Cerebellar cortex (tissue), 1 donor: ENCODE measurements at regions not wholly inside any gene's neighbourhood (a gene's known extent, or its start where the extent isn't known, plus 50 kb on each side); places are given as distances from the start of the nearest gene placed in this dataset.

Experiments
- DNase-seq: peaks from one replicate; pipeline ENCODE4 v3.0.0-alpha.2; 2015; ENCODE audit warnings: low spot score

- DNase-seq = no peak
Observed at GRCh38 chr10:43901744-43902504, 253.2 kb upstream of the ZNF32 start.

GRCh38 chr10:43901302-43901701 lies 252.6 kb upstream of the ZNF32 start:
- no peak for DNase-seq

GRCh38 chr10:43900571-43900970 lies 251.9 kb upstream of the ZNF32 start:
- no peak for DNase-seq

GRCh38 chr10:43899224-43899959 lies 250.7 kb upstream of the ZNF32 start:
- DNase-seq = no peak

GRCh38 chr10:43898592-43898991 lies 249.9 kb upstream of the ZNF32 start:
- no peak for DNase-seq

- DNase-seq = no peak
Observed at GRCh38 chr10:43897765-43898419, 249.2 kb upstream of the ZNF32 start.

GRCh38 chr10:43892062-43892770 lies 243.5 kb upstream of the ZNF32 start:
- no peak for DNase-seq

- no peak for DNase-seq
Observed at GRCh38 chr10:43891241-43891640, 242.6 kb upstream of the ZNF32 start.

GRCh38 chr10:43890124-43890523 lies 241.4 kb upstream of the ZNF32 start:
- no peak for DNase-seq

GRCh38 chr10:43888586-43888985 lies 239.9 kb upstream of the ZNF32 start:
- no peak for DNase-seq

GRCh38 chr10:43885842-43886241 lies 237.2 kb upstream of the ZNF32 start:
- no peak for DNase-seq

GRCh38 chr10:43885252-43885651 lies 236.6 kb upstream of the ZNF32 start:
- no peak for DNase-seq

GRCh38 chr10:43884501-43885105 lies 235.9 kb upstream of the ZNF32 start:
- DNase-seq = no peak

- DNase-seq = no peak
Observed at GRCh38 chr10:43882711-43883110, 234.0 kb upstream of the ZNF32 start.

GRCh38 chr10:43881657-43882056 lies 233.0 kb upstream of the ZNF32 start:
- DNase-seq = no peak

GRCh38 chr10:43880160-43880559 lies 231.5 kb upstream of the ZNF32 start:
- DNase-seq = no peak

GRCh38 chr10:43879742-43880141 lies 231.1 kb upstream of the ZNF32 start:
- DNase-seq = no peak

GRCh38 chr10:43879162-43879561 lies 230.5 kb upstream of the ZNF32 start:
- DNase-seq = no peak

GRCh38 chr10:43878386-43878785 lies 229.7 kb upstream of the ZNF32 start:
- no peak for DNase-seq

- DNase-seq = no peak
Observed at GRCh38 chr10:43876976-43877375, 228.3 kb upstream of the ZNF32 start.

- no peak for DNase-seq
Observed at GRCh38 chr10:43874984-43875383, 226.3 kb upstream of the ZNF32 start.

- DNase-seq = no peak
Observed at GRCh38 chr10:43873717-43874116, 225.0 kb upstream of the ZNF32 start.
